Activated naive CD8-positive, alpha-beta T cell (primary cell): ENCODE measurements at regions not wholly inside any gene's neighbourhood (a gene's known extent, or its start where the extent isn't known, plus 50 kb on each side); places are given as distances from the start of the nearest gene placed in this dataset.
"Not testable (repeated sequence)": the region's sequence is repeated elsewhere in the genome, so short reads cannot be mapped to it uniquely, and the experiment has no call there.

ENCODE experiments used
- H3K27ac Mint-ChIP-seq: one replicate; pipeline ENCODE4 v1.8.0; 2021; ENCODE audit warnings: mixed read lengths
- H3K27me3 Mint-ChIP-seq: one replicate; pipeline ENCODE4 v1.8.0; 2021; ENCODE audit warnings: mixed read lengths
- H3K36me3 Mint-ChIP-seq: one replicate; pipeline ENCODE4 v1.8.0; 2021; ENCODE audit warnings: mixed read lengths
- H3K4me1 Mint-ChIP-seq: one replicate; pipeline ENCODE4 v1.8.0; 2021; ENCODE audit warnings: low read depth, mixed read lengths
- H3K4me3 Mint-ChIP-seq: one replicate; pipeline ENCODE4 v1.8.0; 2021; ENCODE audit warnings: mild to moderate bottlenecking, mixed read lengths
- H3K9me3 Mint-ChIP-seq: one replicate; pipeline ENCODE4 v1.8.0; 2021; ENCODE audit warnings: low read depth, mixed read lengths

DNA sequence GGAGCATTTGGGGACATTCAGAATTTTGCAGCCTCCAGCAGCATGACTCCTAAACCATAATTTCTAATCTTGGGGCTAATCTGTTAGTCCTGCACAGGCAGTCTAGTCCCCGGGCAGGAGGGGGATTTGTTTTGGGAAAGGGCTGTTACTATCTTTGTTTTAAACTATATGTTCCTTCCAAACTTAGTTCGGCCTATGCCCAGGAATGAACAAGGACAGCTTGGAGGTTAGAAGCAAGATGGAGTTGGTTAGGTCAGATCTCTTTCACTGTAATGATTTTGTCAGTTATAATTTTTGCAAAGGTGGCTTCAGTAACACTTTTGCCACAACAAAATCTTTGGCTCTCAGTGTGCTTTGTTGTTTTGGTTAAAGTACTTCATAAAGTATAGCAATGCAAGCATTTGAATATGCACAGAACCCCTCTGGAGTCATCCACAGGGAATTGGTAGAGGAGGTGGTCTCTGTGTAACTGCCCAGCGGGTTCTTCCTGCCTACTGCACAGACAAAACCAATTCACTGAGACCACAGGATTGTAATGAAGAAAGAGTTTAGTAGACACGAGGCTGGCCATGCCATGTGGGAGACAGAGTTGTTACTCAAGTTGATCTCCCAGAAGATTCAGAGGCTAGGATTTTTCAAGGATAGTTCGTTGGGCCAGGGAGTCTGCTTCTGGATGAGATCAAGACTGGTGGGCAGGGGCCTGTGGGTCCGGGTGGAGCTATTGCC is 224.1 kb upstream of the MYLIP start:
- no peak overlapping the region for H3K27ac Mint-ChIP-seq
- no peak overlapping the region for H3K4me3 Mint-ChIP-seq
- peaks cover 14% of the 10 kb centered on the region for H3K4me1 Mint-ChIP-seq
- H3K27me3 Mint-ChIP-seq, result no peaks in the 10 kb centered on the region
- H3K36me3 Mint-ChIP-seq, result no peaks in the 10 kb centered on the region
- no peaks in the 10 kb centered on the region for H3K9me3 Mint-ChIP-seq

DNA sequence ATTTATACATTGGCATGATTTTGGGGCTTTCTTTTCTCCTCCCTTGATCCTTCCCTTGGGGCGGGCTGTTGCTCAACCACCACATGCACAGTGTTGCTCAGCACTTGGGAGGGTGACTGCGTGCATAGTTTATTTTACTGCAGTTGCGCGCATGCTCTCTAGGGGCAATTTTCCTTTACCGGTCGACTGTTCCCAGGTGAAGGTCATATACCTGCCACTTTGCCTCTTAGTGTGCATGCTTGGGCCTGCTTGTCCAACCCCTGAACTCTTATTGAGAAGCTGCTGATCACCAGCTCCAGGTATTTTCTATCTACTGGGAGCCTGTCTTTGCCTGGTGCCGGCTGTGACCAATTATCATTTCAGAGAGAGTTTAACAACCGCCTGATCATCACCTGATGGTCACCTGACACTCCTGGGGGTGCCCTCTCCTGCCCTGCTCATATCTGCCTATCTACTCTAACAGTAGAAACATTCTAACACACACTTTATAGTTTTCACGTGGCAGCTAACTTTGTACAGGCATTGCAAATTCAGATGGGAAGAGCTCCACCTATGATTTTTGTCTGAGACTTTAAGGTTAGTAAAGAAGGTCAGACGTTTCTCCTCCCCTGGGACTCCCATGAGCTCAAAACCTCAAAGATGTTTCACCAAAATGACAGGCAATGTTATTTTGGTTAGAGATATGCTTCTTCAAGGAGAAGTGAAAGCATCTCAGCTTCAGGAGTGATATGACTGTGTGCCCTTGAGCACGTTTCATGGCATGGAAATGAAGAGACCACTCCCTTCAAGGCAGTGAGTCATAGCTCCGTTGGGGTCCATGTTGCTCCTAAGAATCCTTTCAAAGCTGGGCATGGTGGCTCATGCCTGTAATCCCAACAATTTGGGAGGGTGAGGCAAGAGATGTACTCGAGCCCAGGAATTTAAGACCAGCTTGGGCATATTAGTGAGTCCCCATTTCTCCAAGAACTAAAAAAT is 227.5 kb upstream of the MYLIP start:
- Mint-ChIP-seq H3K36me3 (no peaks in the 10 kb centered on the region), H3K4me1 (peaks cover 14% of the 10 kb centered on the region), H3K27ac (no peak overlapping the region), H3K9me3 (no peaks in the 10 kb centered on the region), H3K27me3 (no peaks in the 10 kb centered on the region), H3K4me3 (no peak overlapping the region)

- H3K27ac Mint-ChIP-seq, result no peak overlapping the region
- no peaks in the 10 kb centered on the region for H3K9me3 Mint-ChIP-seq
- H3K4me1 Mint-ChIP-seq, result peaks cover 4% of the 10 kb centered on the region
- no peak overlapping the region for H3K4me3 Mint-ChIP-seq
- no peaks in the 10 kb centered on the region for H3K36me3 Mint-ChIP-seq
- no peaks in the 10 kb centered on the region for H3K27me3 Mint-ChIP-seq
Measured at GRCh38 chr6:15898693-15899092, 230.2 kb upstream of the MYLIP start.

GRCh38 chr6:15897063-15897876 is 231.6 kb upstream of the MYLIP start:
- H3K27ac Mint-ChIP-seq, result no peak overlapping the region
- H3K9me3 Mint-ChIP-seq, result no peaks in the 10 kb centered on the region
- H3K4me1 Mint-ChIP-seq, result peaks cover 4% of the 10 kb centered on the region
- no peak overlapping the region for H3K4me3 Mint-ChIP-seq
- H3K27me3 Mint-ChIP-seq, result no peaks in the 10 kb centered on the region
- H3K36me3 Mint-ChIP-seq, result no peaks in the 10 kb centered on the region

- Mint-ChIP-seq H3K27ac (no peak overlapping the region), H3K27me3 (no peaks in the 10 kb centered on the region), H3K4me3 (no peak overlapping the region), H3K36me3 (no peaks in the 10 kb centered on the region), H3K9me3 (no peaks in the 10 kb centered on the region), H3K4me1 (no peaks in the 10 kb centered on the region)
Measured at GRCh38 chr6:15894973-15895725, 232.3 kb upstream of the DTNBP1 start.

GRCh38 chr6:15893556-15894253 is 230.9 kb upstream of the DTNBP1 start:
- Mint-ChIP-seq H3K36me3 (no peaks in the 10 kb centered on the region), H3K27ac (no peak overlapping the region), H3K4me1 (no peaks in the 10 kb centered on the region), H3K4me3 (no peak overlapping the region), H3K9me3 (no peaks in the 10 kb centered on the region), H3K27me3 (no peaks in the 10 kb centered on the region)

- Mint-ChIP-seq H3K27me3 (no peaks in the 10 kb centered on the region), H3K4me3 (no peak overlapping the region), H3K27ac (no peak overlapping the region), H3K9me3 (no peaks in the 10 kb centered on the region), H3K4me1 (no peaks in the 10 kb centered on the region), H3K36me3 (no peaks in the 10 kb centered on the region)
Measured at GRCh38 chr6:15892369-15892768, 229.5 kb upstream of the DTNBP1 start.

GRCh38 chr6:15888798-15889772 is 226.3 kb upstream of the DTNBP1 start:
- no peaks in the 10 kb centered on the region for H3K4me1 Mint-ChIP-seq
- H3K27ac Mint-ChIP-seq, result no peak overlapping the region
- H3K4me3 Mint-ChIP-seq, result no peak overlapping the region
- H3K9me3 Mint-ChIP-seq, result no peaks in the 10 kb centered on the region
- H3K27me3 Mint-ChIP-seq, result no peaks in the 10 kb centered on the region
- H3K36me3 Mint-ChIP-seq, result no peaks in the 10 kb centered on the region

DNA sequence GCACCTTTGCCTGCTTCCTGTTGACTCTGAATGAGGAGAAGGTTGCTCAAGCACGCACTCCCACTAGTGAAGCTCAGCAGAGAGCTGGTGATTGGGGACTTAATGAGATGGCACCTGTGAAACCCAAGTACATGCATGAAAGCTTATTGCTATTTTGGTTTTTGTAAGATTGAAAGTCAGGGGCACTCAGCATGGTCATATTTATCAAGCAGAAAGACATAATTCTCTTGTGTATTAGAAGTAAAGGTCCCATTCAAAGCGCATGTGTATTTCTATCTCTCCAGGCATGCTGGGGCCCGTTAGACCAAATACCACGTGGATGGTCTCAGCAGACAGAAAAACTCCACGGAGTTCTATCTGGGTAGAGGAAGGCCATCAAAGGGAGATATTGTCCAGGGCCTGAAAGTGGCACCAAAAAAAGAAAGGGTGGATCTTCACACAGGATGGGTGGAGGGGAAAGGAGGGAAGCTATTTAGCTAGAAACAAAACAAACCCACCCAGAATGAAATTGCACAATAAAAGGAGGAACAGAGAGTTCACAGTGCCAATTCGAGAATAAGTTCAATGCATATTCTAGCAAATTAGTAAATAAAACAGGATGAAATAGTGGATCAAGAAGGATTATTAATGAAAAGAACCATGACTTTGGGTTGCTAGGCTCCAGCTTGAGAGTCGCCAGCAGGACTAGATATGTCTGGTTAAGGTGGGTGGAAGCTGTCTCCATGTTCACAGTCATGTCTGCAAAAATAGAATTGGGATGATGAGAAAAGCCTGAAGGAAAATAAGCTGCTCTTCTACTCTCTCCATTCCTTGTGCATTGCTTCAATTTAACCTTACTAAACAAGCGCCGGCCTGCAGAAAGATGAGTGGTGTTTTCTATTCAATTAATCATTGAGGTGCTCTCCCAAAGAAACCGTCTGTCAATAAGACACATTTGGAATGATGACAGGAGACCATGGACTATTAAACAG is 224.9 kb upstream of the DTNBP1 start:
- Mint-ChIP-seq H3K27ac (no peak overlapping the region), H3K27me3 (no peaks in the 10 kb centered on the region), H3K36me3 (no peaks in the 10 kb centered on the region), H3K9me3 (no peaks in the 10 kb centered on the region), H3K4me1 (no peaks in the 10 kb centered on the region), H3K4me3 (no peak overlapping the region)

DNA sequence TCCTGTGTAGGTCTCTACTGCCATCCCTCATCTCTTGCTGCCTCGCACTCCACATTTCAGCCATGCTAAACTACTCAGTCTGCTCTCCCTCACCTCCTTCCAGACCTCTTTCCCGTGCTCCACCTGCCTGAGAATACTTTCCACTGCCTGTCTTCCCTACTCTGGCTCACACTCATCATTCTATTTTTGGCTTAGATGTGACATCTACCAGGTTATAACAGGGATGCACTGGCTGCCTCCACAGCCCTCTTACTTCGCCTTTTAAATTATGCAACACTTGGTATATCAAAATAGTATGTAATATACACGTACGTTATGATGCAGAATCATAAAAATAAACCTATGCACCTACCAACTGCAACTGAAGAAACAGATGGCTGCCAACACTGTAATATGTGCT is 222.8 kb upstream of the DTNBP1 start:
- H3K9me3 Mint-ChIP-seq, result no peaks in the 10 kb centered on the region
- peaks cover 5% of the 10 kb centered on the region for H3K4me1 Mint-ChIP-seq
- H3K27ac Mint-ChIP-seq, result no peak overlapping the region
- H3K4me3 Mint-ChIP-seq, result no peak overlapping the region
- H3K27me3 Mint-ChIP-seq, result no peaks in the 10 kb centered on the region
- no peaks in the 10 kb centered on the region for H3K36me3 Mint-ChIP-seq

DNA sequence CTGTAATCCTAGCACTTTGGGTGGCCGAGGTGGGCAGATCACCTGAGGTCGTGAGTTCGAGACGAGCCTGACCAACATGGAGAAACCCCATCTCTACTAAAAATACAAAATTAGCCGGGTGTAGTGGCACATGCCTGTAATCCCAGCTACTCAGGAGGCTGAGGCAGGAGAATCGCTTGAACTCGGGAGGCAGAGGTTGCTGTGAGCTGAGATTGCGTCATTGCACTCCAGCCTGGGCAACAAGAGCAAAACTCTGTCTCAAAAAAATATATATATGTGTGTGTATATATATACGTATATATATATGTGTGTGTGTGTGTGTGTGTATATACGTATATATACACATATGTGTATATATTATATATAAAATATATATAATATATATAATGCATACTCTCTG is 220.8 kb upstream of the DTNBP1 start:
- peaks cover 19% of the 10 kb centered on the region for H3K4me1 Mint-ChIP-seq
- not testable (repeated sequence) for H3K36me3 Mint-ChIP-seq, H3K27ac Mint-ChIP-seq, H3K27me3 Mint-ChIP-seq, H3K4me3 Mint-ChIP-seq, H3K9me3 Mint-ChIP-seq

DNA sequence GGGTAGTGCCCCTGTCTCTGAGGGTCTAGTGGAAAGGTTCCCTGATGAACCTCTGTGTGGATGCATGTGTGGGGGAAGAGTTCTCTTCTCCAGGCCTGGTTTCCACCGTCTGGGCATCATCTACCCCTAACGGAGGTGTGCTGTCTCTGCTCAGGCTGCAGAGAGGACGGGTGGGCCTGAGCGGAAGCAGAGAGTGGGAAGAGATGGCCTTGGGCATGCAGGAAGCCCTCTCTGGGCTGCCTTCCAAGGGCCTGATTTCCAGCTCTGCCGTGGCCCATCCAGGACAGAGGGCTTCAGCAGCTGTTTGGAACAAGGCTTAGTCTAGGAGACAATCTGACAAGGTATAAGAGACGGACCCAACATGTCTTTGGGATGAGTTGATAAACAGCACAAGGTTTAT is 220.1 kb upstream of the DTNBP1 start:
- peaks cover 19% of the 10 kb centered on the region for H3K4me1 Mint-ChIP-seq
- H3K9me3 Mint-ChIP-seq, result no peaks in the 10 kb centered on the region
- H3K4me3 Mint-ChIP-seq, result no peak overlapping the region
- H3K27me3 Mint-ChIP-seq, result no peaks in the 10 kb centered on the region
- no peak overlapping the region for H3K27ac Mint-ChIP-seq
- no peaks in the 10 kb centered on the region for H3K36me3 Mint-ChIP-seq
